Mucosa of rectum (tissue), 2 donors: ENCODE measurements at regions not wholly inside any gene's neighbourhood (a gene's known extent, or its start where the extent isn't known, plus 50 kb on each side); places are given as distances from the start of the nearest gene placed in this dataset.

Experiments
- H3K27ac ChIP-seq, 2 donors: one replicate each; pipeline ENCODE4 v1.7.0; 2013; ENCODE audit warnings: inconsistent platforms in 2 of 2, low read depth in 2 of 2, low read length in 2 of 2
- H3K27me3 ChIP-seq, 2 donors: one replicate each; pipeline ENCODE4 v1.7.0; 2013; ENCODE audit warnings: low read length in 2 of 2; ENCODE audit not compliant: control insufficient read depth in 2 of 2, insufficient read depth in 2 of 2
- H3K36me3 ChIP-seq, 2 donors: one replicate each; pipeline ENCODE4 v1.7.0; 2013; ENCODE audit warnings: low read length in 2 of 2; ENCODE audit not compliant: control insufficient read depth in 2 of 2, insufficient read depth in 2 of 2
- H3K4me1 ChIP-seq, 2 donors: one replicate each; pipeline ENCODE4 v1.7.0; 2013; ENCODE audit warnings: low read length in 2 of 2, mild to moderate bottlenecking in 1 of 2; ENCODE audit not compliant: control insufficient read depth in 2 of 2, insufficient read depth in 2 of 2
- H3K4me3 ChIP-seq, 2 donors: one replicate each; pipeline ENCODE4 v1.7.0; 2013; ENCODE audit warnings: low read length in 2 of 2
- H3K9ac ChIP-seq, 2 donors: one replicate each; pipeline ENCODE4 v1.7.0; 2013; ENCODE audit warnings: low read length in 2 of 2, low read depth in 1 of 2, mild to moderate bottlenecking in 1 of 2
- H3K9me3 ChIP-seq, 2 donors: one replicate each; pipeline ENCODE4 v1.7.0; 2013; ENCODE audit warnings: low read length in 2 of 2; ENCODE audit not compliant: control insufficient read depth in 2 of 2
- donor health status: healthy.
- donor health status: Normal muscosa, but diverticular disease.

- no peak overlapping the region for H3K27ac ChIP-seq
- no peak overlapping the region for H3K4me3 ChIP-seq
Observed at GRCh38 chr12:114895827-114896226, 211.9 kb upstream of the TBX3 start.

GRCh38 chr12:114895081-114895480 lies 211.1 kb upstream of the TBX3 start:
- Histone ChIP-seq H3K9me3 (no peaks in the 10 kb centered on the region), H3K4me3 (no peak overlapping the region), H3K36me3 (no peaks in the 10 kb centered on the region), H3K4me1 (no peaks in the 10 kb centered on the region), H3K27ac (no peak overlapping the region), H3K27me3 (no peaks in the 10 kb centered on the region), H3K9ac (no peak overlapping the region)

More at GRCh38 chr12:114895827-114896226, 211.9 kb upstream of the TBX3 start:
- Histone ChIP-seq H3K27me3 (no peaks in the 10 kb centered on the region), H3K4me1 (no peaks in the 10 kb centered on the region), H3K9ac (no peak overlapping the region), H3K9me3 (no peaks in the 10 kb centered on the region), H3K36me3 (no peaks in the 10 kb centered on the region)

DNA sequence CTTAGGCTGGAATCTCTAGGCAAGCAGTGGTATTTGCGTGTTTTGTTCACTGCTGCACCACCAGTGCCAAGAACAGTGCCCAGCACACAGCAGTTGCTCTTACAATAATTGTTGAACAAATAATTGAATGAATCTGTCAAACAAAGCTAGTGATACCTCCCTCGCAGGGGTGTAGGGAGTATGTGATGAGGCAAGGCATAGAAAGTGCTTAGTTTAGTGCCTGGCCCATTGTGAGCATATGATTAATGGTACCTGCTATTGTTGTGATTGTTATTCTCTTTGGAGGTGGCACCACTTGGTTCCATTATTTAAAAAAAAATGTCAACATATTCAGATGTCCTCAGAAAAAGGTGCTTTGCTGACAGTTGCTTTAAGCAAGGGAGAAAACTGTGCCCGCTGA lies 210.1 kb upstream of the TBX3 start:
- Histone ChIP-seq H3K4me3 (no peak overlapping the region), H3K9me3 (no peaks in the 10 kb centered on the region), H3K36me3 (no peaks in the 10 kb centered on the region), H3K27me3 (no peaks in the 10 kb centered on the region), H3K4me1 (no peaks in the 10 kb centered on the region), H3K9ac (no peak overlapping the region), H3K27ac (no peak overlapping the region)

DNA sequence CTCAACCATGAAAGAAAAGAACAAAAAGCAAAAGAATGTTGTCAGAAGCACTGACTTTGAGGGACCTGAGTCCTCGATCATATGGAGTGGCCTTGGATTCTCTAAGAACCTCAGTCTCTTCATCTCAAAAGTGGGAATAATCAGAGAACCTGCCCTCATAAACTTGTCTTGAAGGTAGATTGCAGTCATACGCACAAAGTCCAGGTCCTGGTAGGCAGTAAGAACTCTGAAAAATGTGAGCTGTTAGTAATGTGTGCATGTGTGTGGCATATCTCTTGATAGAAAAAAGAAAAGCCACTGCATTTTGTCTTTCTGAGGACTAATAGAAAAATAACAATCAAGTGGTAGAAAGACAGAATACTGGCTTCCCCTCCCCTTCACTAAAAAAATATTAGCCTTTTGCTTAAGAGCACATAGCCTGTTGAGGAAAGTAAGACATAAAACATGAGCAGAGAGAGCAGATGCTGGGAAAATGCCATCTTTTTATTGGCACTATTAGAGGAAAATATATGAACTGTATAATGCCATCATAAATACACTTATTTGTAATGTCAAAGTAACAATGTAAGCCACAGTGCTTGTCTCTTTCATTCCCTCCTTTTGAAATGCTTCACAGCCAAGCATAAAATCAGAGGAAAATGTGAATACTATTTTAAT lies 205.1 kb upstream of the TBX3 start:
- no peaks in the 10 kb centered on the region for H3K4me1 ChIP-seq
- no peak overlapping the region for H3K27ac ChIP-seq
- H3K36me3 ChIP-seq, result no peaks in the 10 kb centered on the region
- H3K4me3 ChIP-seq, result no peak overlapping the region
- no peaks in the 10 kb centered on the region for H3K9me3 ChIP-seq
- no peaks in the 10 kb centered on the region for H3K27me3 ChIP-seq
- H3K9ac ChIP-seq, result no peak overlapping the region

- no peak overlapping the region for H3K4me3 ChIP-seq
- H3K27ac ChIP-seq, result no peak overlapping the region
- H3K36me3 ChIP-seq, result no peaks in the 10 kb centered on the region
- H3K4me1 ChIP-seq, result no peaks in the 10 kb centered on the region
- no peak overlapping the region for H3K9ac ChIP-seq
- H3K27me3 ChIP-seq, result no peaks in the 10 kb centered on the region
- H3K9me3 ChIP-seq, result no peaks in the 10 kb centered on the region
Observed at GRCh38 chr12:114888448-114888847, 204.5 kb upstream of the TBX3 start.

DNA sequence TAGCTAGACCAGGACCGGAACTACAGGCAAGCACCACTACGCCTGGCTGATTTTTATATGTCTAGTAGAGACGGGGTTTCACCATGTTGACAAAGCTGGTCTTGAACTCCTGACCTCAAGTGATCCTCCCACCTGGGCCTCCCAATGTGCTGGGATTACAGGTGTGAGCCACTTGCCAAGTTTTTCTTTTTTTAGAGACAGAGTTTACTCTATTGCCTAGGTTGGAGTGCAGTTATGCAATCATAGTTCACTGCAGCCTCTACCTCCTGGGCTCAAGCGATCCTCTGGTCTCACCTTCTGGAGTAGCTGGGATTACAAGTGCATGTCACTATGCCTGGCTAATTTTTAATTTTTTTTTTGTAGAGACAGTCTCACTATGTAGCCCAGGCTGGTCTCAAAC lies 201.5 kb upstream of the TBX3 start:
- Histone ChIP-seq H3K4me1 (no peaks in the 10 kb centered on the region), H3K27me3 (no peaks in the 10 kb centered on the region), H3K27ac (no peak overlapping the region), H3K9me3 (no peaks in the 10 kb centered on the region), H3K9ac (no peak overlapping the region), H3K36me3 (no peaks in the 10 kb centered on the region), H3K4me3 (no peak overlapping the region)

- Histone ChIP-seq H3K9ac (no peak overlapping the region), H3K4me1 (no peaks in the 10 kb centered on the region), H3K36me3 (no peaks in the 10 kb centered on the region), H3K27me3 (no peaks in the 10 kb centered on the region), H3K4me3 (no peak overlapping the region), H3K9me3 (no peaks in the 10 kb centered on the region), H3K27ac (no peak overlapping the region)
Observed at GRCh38 chr12:114884575-114884974, 200.6 kb upstream of the TBX3 start.

GRCh38 chr12:114882083-114882482 lies 198.1 kb upstream of the TBX3 start:
- no peaks in the 10 kb centered on the region for H3K9me3 ChIP-seq
- H3K27me3 ChIP-seq, result no peaks in the 10 kb centered on the region
- H3K36me3 ChIP-seq, result no peaks in the 10 kb centered on the region
- H3K4me1 ChIP-seq, result no peaks in the 10 kb centered on the region
- no peak overlapping the region for H3K4me3 ChIP-seq
- H3K27ac ChIP-seq, result no peak overlapping the region
- no peak overlapping the region for H3K9ac ChIP-seq

- H3K4me3 ChIP-seq, result no peak overlapping the region
- no peaks in the 10 kb centered on the region for H3K9me3 ChIP-seq
- no peaks in the 10 kb centered on the region for H3K27me3 ChIP-seq
- no peak overlapping the region for H3K27ac ChIP-seq
- no peak overlapping the region for H3K9ac ChIP-seq
- H3K36me3 ChIP-seq, result no peaks in the 10 kb centered on the region
- no peaks in the 10 kb centered on the region for H3K4me1 ChIP-seq
Observed at GRCh38 chr12:114879354-114879753, 195.4 kb upstream of the TBX3 start.

DNA sequence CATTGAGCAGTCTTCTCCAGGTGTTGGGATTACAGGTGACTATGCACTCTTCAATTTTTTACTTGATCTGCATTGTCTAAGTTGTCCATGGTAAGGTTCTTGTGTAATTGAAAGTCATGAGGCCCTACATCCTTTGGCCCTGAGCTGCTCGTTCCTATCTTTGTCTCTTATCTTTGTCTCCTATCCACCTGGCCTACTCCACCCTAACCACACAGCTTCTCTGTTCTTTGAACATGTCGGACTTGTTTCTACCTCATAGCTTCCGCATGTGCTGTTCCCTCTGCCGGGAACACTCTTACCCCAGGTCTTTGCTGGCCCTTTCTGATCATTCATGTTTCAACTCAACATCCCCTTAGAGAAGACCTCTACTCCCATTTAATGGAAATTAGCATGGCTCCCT lies 194.8 kb upstream of the TBX3 start:
- Histone ChIP-seq H3K9ac (no peak overlapping the region), H3K9me3 (no peaks in the 10 kb centered on the region), H3K27ac (no peak overlapping the region)

More for the DNA sequence above, 194.8 kb upstream of the TBX3 start:
- Histone ChIP-seq H3K27me3 (no peaks in the 10 kb centered on the region), H3K36me3 (no peaks in the 10 kb centered on the region), H3K4me1 (no peaks in the 10 kb centered on the region), H3K4me3 (no peak overlapping the region)
